Ishikawa (cell line): ENCODE measurements at regions not wholly inside any gene's neighbourhood (a gene's known extent, or its start where the extent isn't known, plus 50 kb on each side); places are given as distances from the start of the nearest gene placed in this dataset.

Experiments
- EP300 ChIP-seq: IDR thresholded peaks from 2 replicates; pipeline ENCODE4 v1.6.1; 2012; ENCODE audit warnings: borderline replicate concordance
- TF ChIP-seq, protein P1 (sequence below): IDR thresholded peaks from 2 replicates; pipeline ENCODE4 v1.6.1; 2012; ENCODE audit warnings: low read depth, mild to moderate bottlenecking

- no peak for TF ChIP-seq EP300
- TF ChIP-seq, protein P1, sequence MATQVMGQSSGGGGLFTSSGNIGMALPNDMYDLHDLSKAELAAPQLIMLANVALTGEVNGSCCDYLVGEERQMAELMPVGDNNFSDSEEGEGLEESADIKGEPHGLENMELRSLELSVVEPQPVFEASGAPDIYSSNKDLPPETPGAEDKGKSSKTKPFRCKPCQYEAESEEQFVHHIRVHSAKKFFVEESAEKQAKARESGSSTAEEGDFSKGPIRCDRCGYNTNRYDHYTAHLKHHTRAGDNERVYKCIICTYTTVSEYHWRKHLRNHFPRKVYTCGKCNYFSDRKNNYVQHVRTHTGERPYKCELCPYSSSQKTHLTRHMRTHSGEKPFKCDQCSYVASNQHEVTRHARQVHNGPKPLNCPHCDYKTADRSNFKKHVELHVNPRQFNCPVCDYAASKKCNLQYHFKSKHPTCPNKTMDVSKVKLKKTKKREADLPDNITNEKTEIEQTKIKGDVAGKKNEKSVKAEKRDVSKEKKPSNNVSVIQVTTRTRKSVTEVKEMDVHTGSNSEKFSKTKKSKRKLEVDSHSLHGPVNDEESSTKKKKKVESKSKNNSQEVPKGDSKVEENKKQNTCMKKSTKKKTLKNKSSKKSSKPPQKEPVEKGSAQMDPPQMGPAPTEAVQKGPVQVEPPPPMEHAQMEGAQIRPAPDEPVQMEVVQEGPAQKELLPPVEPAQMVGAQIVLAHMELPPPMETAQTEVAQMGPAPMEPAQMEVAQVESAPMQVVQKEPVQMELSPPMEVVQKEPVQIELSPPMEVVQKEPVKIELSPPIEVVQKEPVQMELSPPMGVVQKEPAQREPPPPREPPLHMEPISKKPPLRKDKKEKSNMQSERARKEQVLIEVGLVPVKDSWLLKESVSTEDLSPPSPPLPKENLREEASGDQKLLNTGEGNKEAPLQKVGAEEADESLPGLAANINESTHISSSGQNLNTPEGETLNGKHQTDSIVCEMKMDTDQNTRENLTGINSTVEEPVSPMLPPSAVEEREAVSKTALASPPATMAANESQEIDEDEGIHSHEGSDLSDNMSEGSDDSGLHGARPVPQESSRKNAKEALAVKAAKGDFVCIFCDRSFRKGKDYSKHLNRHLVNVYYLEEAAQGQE, result no peak
Observed at GRCh38 chr2:5074733-5075132, 617.5 kb upstream of the SOX11 start.
